ENCODE measurements at regions not wholly inside any gene's neighbourhood (a gene's known extent, or its start where the extent isn't known, plus 50 kb on each side); places are given as distances from the start of the nearest gene placed in this dataset.
A peak's percentile ranks its signal among the peaks of the same experiment; 100 is the strongest.

DNA sequence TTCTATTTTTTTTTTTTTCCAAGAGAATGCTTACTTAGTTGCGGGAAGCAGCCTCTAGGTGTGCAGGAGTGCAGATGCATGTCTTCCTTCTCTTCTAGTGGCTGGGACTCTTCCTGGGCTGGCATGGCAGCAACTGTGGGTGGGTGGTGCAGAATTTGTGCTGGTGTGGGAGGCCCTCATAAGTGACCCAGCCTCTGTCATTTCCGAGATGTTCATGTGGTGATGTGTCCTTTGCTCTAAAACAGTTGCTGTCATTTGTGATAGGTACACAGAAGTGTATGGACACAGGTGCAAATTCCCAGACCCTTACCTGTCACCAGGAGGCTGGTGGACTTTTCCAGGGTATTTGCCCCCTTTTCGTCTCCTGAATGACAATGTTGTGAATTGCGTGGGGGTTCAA lies 367.7 kb downstream of the KCNRG start:
- ATAC-seq (no peak), DNase-seq (no peak)
- Histone ChIP-seq H3K4me1 (peaks cover 0 to 22% (median 14%) of the 10 kb centered on the region in 9 donors), H3K4me3 (no peak overlapping the region), H3K36me3 (no peaks in the 10 kb centered on the region), H3K9me3 (peaks cover 0 to 17% (median 3%) of the 10 kb centered on the region in 11 donors), H3K27me3 (no peaks in the 10 kb centered on the region), H3K27ac (no peak overlapping the region)
- TF ChIP-seq, protein P1, sequence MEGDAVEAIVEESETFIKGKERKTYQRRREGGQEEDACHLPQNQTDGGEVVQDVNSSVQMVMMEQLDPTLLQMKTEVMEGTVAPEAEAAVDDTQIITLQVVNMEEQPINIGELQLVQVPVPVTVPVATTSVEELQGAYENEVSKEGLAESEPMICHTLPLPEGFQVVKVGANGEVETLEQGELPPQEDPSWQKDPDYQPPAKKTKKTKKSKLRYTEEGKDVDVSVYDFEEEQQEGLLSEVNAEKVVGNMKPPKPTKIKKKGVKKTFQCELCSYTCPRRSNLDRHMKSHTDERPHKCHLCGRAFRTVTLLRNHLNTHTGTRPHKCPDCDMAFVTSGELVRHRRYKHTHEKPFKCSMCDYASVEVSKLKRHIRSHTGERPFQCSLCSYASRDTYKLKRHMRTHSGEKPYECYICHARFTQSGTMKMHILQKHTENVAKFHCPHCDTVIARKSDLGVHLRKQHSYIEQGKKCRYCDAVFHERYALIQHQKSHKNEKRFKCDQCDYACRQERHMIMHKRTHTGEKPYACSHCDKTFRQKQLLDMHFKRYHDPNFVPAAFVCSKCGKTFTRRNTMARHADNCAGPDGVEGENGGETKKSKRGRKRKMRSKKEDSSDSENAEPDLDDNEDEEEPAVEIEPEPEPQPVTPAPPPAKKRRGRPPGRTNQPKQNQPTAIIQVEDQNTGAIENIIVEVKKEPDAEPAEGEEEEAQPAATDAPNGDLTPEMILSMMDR (IDR thresholded peaks at IDR 0.05), result no peak
- 80 to 89% methylated on average over 4 of the region's 4 CpGs for WGBS, 2 donors
- intact Hi-C loops (cut with DNase I), result loop anchor here in 4 of 10 donors (5.0 to 10.0 kb wide), 4 partner anchors 142 to 532 kb away; partner anchors contain the start of gene TRIM13 (in 1 of the 4)

DNA sequence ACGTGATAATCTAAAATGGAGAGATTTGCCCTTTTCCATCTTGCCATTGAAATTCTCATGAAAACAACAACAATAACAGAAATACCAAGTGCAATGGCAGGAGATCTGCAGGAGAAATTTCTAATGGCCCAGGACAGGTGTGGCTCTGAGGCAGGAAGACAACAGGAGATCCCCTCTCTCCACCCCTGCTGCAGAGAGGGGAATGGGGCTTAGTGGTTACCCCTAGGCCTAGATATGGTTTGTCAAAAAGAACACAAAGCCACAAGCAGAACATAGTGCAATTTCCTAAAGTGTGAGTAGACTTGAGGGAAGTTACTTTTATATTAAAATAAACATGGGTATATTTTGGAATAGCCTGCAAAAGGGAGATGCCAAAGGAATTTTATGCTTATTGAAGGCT lies 369.5 kb downstream of the KCNRG start:
- Histone ChIP-seq H3K36me3 (no peaks in the 10 kb centered on the region), H3K4me1 (peaks cover 0 to 34% (median 19%) of the 10 kb centered on the region in 9 donors), H3K27ac (no peak overlapping the region), H3K4me3 (no peak overlapping the region), H3K9me3 (peaks cover 0 to 17% (median 3%) of the 10 kb centered on the region in 11 donors), H3K27me3 (no peaks in the 10 kb centered on the region)
- intact Hi-C loops (cut with DNase I), result loop anchor here in 4 of 10 donors (5.0 to 10.0 kb wide), 4 partner anchors 140 to 530 kb away; partner anchors contain the start of gene TRIM13 (in 1 of the 4)
- WGBS, 2 donors, result 93 to 96% methylated on average over 1 of the region's 1 CpG
- DNase-seq (no peak), ATAC-seq (no peak)
- TF ChIP-seq, protein P1 (IDR thresholded peaks at IDR 0.05), result no peak

DNA sequence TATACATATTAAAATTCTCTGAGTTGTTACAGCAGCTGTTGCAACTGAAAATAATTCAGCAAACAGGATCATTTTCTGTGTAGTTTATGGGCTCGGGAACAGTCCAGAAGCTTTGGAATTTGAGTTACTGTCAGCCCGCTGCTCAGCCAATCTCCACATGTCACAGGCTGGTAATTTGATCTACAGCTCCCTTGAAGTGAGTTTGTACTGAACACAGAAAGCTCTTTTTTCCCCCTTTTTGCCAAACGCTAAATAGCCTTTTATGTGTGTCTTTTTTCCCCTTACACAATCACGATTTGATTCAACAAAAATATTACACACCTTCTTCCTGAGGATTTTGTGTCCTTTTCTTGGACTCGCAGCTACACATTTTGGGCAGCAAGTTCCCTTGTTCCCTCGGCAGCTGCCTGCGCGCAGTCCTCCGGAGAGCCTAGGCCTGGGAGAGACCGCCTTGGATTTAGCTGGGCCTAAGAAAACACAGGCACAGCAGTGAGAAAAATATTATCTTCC lies 371.4 kb downstream of the KCNRG start:
- H3K27me3 ChIP-seq, result no peaks in the 10 kb centered on the region
- peak overlapping the region in 9 of 10 donors; percentile 4 to 43 (median 35) for H3K4me3 ChIP-seq
- intact Hi-C loops (cut with DNase I), result loop anchor here in 4 of 10 donors (2.0 to 10.0 kb wide), 4 partner anchors 138 to 528 kb away; partner anchors contain the start of gene TRIM13 (in 1 of the 4)
- H3K4me1 ChIP-seq, result peaks cover 0 to 34% (median 19%) of the 10 kb centered on the region in 9 donors
- 31 to 39% methylated on average over 10 of the region's 10 CpGs for whole genome bisulfite sequencing, 2 donors
- peak; percentile 69 to 86 (median 80) for ATAC-seq
- TF ChIP-seq, protein P1 (IDR thresholded peaks at IDR 0.05), result no peak
- peaks cover 0 to 3% (median 0%) of the 10 kb centered on the region in 11 donors for H3K9me3 ChIP-seq
- H3K36me3 ChIP-seq, result no peaks in the 10 kb centered on the region
- H3K27ac ChIP-seq, result peak overlapping the region; percentile 5 to 83 (median 78)
- peak in 1 of 2 donors; percentile 34 for DNase-seq

DNA sequence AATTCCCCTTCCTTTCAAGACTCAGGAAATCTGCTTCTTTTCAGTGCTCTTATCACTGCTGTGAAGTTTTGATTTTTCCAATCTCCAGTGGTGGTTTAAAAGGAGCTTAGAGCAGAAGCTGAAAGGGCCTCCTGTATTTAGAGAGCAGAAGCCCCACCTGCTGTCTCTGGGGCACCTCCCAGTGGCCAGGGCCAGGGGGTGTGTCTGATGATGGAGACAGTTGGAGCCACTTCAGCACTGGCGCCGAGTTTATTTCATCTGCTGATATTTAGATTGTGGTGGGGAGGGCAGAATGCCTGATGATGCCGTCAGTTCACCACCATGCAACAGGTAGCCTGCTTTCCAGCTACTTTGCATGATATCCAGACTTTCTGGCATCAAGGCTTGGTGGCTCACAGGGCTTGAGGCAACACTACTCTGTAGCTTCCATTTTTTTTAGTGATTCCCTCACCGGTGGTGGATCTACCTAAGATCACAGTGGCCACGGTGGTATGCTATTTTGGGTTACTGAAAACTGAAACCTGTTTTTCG lies 371.9 kb downstream of the KCNRG start:
- Histone ChIP-seq H3K9me3 (no peaks in the 10 kb centered on the region), H3K27ac (peak overlapping the region; percentile 5 to 83 (median 78)), H3K27me3 (no peaks in the 10 kb centered on the region), H3K36me3 (no peaks in the 10 kb centered on the region), H3K4me1 (peaks cover 0 to 34% (median 19%) of the 10 kb centered on the region in 9 donors), H3K4me3 (peak overlapping the region in 9 of 10 donors; percentile 4 to 43 (median 35))
- TF ChIP-seq, protein P1 (IDR thresholded peaks at IDR 0.05), result peak in 6 of 9 donors; percentile 27 to 54 (median 38)
- ATAC-seq (peak; percentile 86 to 96 (median 94)), DNase-seq (peak; percentile 52 to 65)
- intact Hi-C loops (cut with DNase I), result loop anchor here in 4 of 10 donors (2.0 to 10.0 kb wide), 4 partner anchors 138 to 528 kb away; partner anchors contain the start of gene TRIM13 (in 1 of the 4)
- 37 to 53% methylated on average over 6 of the region's 6 CpGs for WGBS, 2 donors
